DOHH2 (cell line): ENCODE measurements at regions not wholly inside any gene's neighbourhood (a gene's known extent, or its start where the extent isn't known, plus 50 kb on each side); places are given as distances from the start of the nearest gene placed in this dataset.

Experiments used
- EZH2phosphoT487 ChIP-seq: fragments of 200-600 bp; sonication (generic); IDR thresholded peaks from 2 replicates; pipeline ENCODE4 v1.6.1; 2017; ENCODE audit warnings: borderline replicate concordance, mild to moderate bottlenecking, antibody characterized with exemption, low read length, moderate library complexity, mixed read lengths
- TF ChIP-seq, protein P1 (sequence below): fragments of 200-600 bp; sonication (generic); IDR thresholded peaks from one replicate; pipeline ENCODE4 v1.5.1; 2014; ENCODE audit warnings: antibody characterized with exemption, mild to moderate bottlenecking, low read depth, low read length; ENCODE audit not compliant: poor library complexity, severe bottlenecking

DNA sequence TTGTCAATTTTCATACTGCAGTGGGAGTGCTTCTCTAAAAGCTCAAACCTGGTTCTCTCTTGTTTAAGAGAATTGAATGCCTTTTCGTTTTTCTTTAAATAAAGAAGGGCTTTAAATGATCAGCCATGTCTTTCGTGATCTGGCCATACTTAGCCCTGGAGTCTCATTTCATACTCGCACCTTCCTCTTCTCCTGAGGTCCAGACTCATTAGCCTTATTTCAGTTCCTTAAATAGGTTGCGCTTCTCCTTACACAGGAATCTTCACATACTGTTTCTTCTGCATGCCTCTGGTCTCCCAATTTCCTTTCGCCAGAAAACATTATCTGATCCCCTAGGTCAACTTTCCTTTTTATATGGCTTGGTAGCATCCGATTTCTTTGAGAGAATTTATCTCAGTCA lies 565.6 kb upstream of the TENM3 start:
- TF ChIP-seq, protein P1, sequence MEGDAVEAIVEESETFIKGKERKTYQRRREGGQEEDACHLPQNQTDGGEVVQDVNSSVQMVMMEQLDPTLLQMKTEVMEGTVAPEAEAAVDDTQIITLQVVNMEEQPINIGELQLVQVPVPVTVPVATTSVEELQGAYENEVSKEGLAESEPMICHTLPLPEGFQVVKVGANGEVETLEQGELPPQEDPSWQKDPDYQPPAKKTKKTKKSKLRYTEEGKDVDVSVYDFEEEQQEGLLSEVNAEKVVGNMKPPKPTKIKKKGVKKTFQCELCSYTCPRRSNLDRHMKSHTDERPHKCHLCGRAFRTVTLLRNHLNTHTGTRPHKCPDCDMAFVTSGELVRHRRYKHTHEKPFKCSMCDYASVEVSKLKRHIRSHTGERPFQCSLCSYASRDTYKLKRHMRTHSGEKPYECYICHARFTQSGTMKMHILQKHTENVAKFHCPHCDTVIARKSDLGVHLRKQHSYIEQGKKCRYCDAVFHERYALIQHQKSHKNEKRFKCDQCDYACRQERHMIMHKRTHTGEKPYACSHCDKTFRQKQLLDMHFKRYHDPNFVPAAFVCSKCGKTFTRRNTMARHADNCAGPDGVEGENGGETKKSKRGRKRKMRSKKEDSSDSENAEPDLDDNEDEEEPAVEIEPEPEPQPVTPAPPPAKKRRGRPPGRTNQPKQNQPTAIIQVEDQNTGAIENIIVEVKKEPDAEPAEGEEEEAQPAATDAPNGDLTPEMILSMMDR: no peak
- no peak for TF ChIP-seq EZH2phosphoT487
